Upper lobe of left lung (tissue), 6 donors: ENCODE measurements at regions not wholly inside any gene's neighbourhood (a gene's known extent, or its start where the extent isn't known, plus 50 kb on each side); places are given as distances from the start of the nearest gene placed in this dataset.
A peak's percentile ranks its signal among the peaks of the same experiment; 100 is the strongest.

Experiments
- ATAC-seq, 2 donors: fragments of 200-7000 bp; cut with Tn5 transposase; one replicate each; pipeline ENCODE4 v1.9.1; 2022; ENCODE audit warnings: mild to moderate bottlenecking in 2 of 2, moderate library complexity in 2 of 2; ENCODE audit not compliant: low FRiP score in 2 of 2
- DNase-seq, 2 donors: peaks; one replicate each; pipeline ENCODE4 v3.0.0-alpha.2; 2019 to 2020
- H3K27ac ChIP-seq, 4 donors: fragments of 200-600 bp; sonication (generic); one replicate each; pipeline ENCODE4 v1.5.1; 2016 to 2019
- H3K27me3 ChIP-seq, 4 donors: fragments of 200-600 bp; sonication (generic); one replicate each; pipeline ENCODE4 v1.5.1; 2017 to 2019
- H3K36me3 ChIP-seq, 4 donors: fragments of 200-600 bp; sonication (generic); one replicate each; pipeline ENCODE4 v1.5.1; 2016 to 2019
- H3K4me1 ChIP-seq, 4 donors: fragments of 200-600 bp; sonication (generic); one replicate each; pipeline ENCODE4 v1.5.1; 2018 to 2019
- H3K4me3 ChIP-seq, 4 donors: fragments of 200-600 bp; sonication (generic); one replicate each; pipeline ENCODE4 v1.5.1; 2017 to 2019; ENCODE audit warnings: mild to moderate bottlenecking in 2 of 4, moderate library complexity in 1 of 4
- H3K9me3 ChIP-seq, 4 donors: fragments of 200-600 bp; sonication (generic); one replicate each; pipeline ENCODE4 v1.5.1; 2018 to 2019
- CTCF ChIP-seq, 6 experiments: fragments of 450-650 bp in 4 of 6; fragments of 200-600 bp in 2 of 6; sonication (generic) in 2 of 6; IDR thresholded peaks; one replicate each; pipeline ENCODE4 v1.5.1; 2016 to 2019; ENCODE audit warnings: antibody characterized with exemption in 6 of 6
- EP300 ChIP-seq, 4 donors: sonication (generic); formaldehyde crosslinking; IDR thresholded peaks; one replicate each; pipeline ENCODE4 v1.5.1; 2017; ENCODE audit warnings: antibody characterized with exemption in 4 of 4, control low read depth in 2 of 4
- POLR2A ChIP-seq, 4 donors: fragments of 450-650 bp; IDR thresholded peaks; one replicate each; pipeline ENCODE4 v1.5.1; 2016 to 2017; ENCODE audit warnings: antibody characterized with exemption in 4 of 4, mild to moderate bottlenecking in 2 of 4
- POLR2AphosphoS5 ChIP-seq, 2 donors: sonication (generic); formaldehyde crosslinking; IDR thresholded peaks; one replicate each; pipeline ENCODE4 v1.5.1; 2017; ENCODE audit warnings: antibody characterized with exemption in 2 of 2
- WGBS, 2 donors: methylation state at CpG; one replicate each; pipeline ENCODE4 v1.1.5; 2017 to 2018; 5-methylcytosine and 5-hydroxymethylcytosine counted together
- donor health status: DM: no; HTN: no; CAD: no; lungs with moderate emphysema.
- donor health status: DM: no; HTN: yes; CAD: no; lungs with severe emphysema.

GRCh38 chr22:49655168-49655812, 172.4 kb downstream of the BRD1 start:
- H3K4me3 ChIP-seq, result peak overlapping the region; percentile 4 to 67 (median 66)
- no peaks in the 10 kb centered on the region for H3K9me3 ChIP-seq
- ATAC-seq, result no peak
- H3K36me3 ChIP-seq, result peaks cover 0 to 6% (median 2%) of the 10 kb centered on the region in 4 donors
- H3K27ac ChIP-seq, result peak overlapping the region in 2 of 4 donors; percentile 81 to 85
- no peaks in the 10 kb centered on the region for H3K27me3 ChIP-seq
- H3K4me1 ChIP-seq, result peaks cover 17 to 43% (median 22%) of the 10 kb centered on the region in 4 donors
- 58 to 61% methylated on average over 21 of the region's 29 CpGs for WGBS, 2 donors
- DNase-seq, result peak in 1 of 2 donors; percentile 64
- TF ChIP-seq POLR2AphosphoS5 (IDR thresholded peaks at IDR 0.05) (no peak), POLR2A (IDR thresholded peaks at IDR 0.05) (no peak), CTCF (IDR thresholded peaks at IDR 0.05) (no peak), EP300 (IDR thresholded peaks at IDR 0.05) (no peak)

GRCh38 chr22:49650336-49651241, 177.1 kb downstream of the BRD1 start:
- Histone ChIP-seq H3K27ac (no peak overlapping the region), H3K4me3 (no peak overlapping the region), H3K9me3 (no peaks in the 10 kb centered on the region), H3K27me3 (no peaks in the 10 kb centered on the region), H3K4me1 (peaks cover 0 to 22% (median 7%) of the 10 kb centered on the region in 4 donors), H3K36me3 (peaks cover 0 to 9% (median 3%) of the 10 kb centered on the region in 4 donors)
- ATAC-seq, result no peak
- no peak for DNase-seq
- WGBS, 2 donors, result 79 to 82% methylated on average over 32 of the region's 32 CpGs
- TF ChIP-seq EP300 (IDR thresholded peaks at IDR 0.05), result no peak
- TF ChIP-seq POLR2AphosphoS5 (IDR thresholded peaks at IDR 0.05), result no peak
- TF ChIP-seq POLR2A (IDR thresholded peaks at IDR 0.05), result no peak

- no peak overlapping the region for H3K4me3 ChIP-seq
- DNase-seq, result peak in 1 of 2 donors; percentile 50
- ATAC-seq, result no peak
- H3K27ac ChIP-seq, result no peak overlapping the region
- H3K27me3 ChIP-seq, result no peaks in the 10 kb centered on the region
- H3K4me1 ChIP-seq, result peaks cover 0 to 12% (median 6%) of the 10 kb centered on the region in 4 donors
- no peaks in the 10 kb centered on the region for H3K9me3 ChIP-seq
- 64 to 78% methylated on average over 23 to 28 of the region's 29 CpGs for WGBS, 2 donors
- TF ChIP-seq POLR2A (IDR thresholded peaks at IDR 0.05), result no peak
- no peak for TF ChIP-seq EP300 (IDR thresholded peaks at IDR 0.05)
- no peak for TF ChIP-seq CTCF (IDR thresholded peaks at IDR 0.05)
- no peak for TF ChIP-seq POLR2AphosphoS5 (IDR thresholded peaks at IDR 0.05)
- peaks cover 0 to 9% (median 3%) of the 10 kb centered on the region in 4 donors for H3K36me3 ChIP-seq
These were observed 178.3 kb downstream of the BRD1 start for GRCh38 chr22:49649166-49650068.

- H3K4me3 ChIP-seq, result no peak overlapping the region
- H3K4me1 ChIP-seq, result peaks cover 0 to 6% (median 4%) of the 10 kb centered on the region in 4 donors
- ATAC-seq, result no peak
- DNase-seq, result peak in 1 of 2 donors; percentile 58
- WGBS, 2 donors, result 88 to 93% methylated on average over 3 to 15 of the region's 16 CpGs
- H3K27me3 ChIP-seq, result no peaks in the 10 kb centered on the region
- TF ChIP-seq CTCF (IDR thresholded peaks at IDR 0.05) (no peak), EP300 (IDR thresholded peaks at IDR 0.05) (no peak), POLR2A (IDR thresholded peaks at IDR 0.05) (no peak), POLR2AphosphoS5 (IDR thresholded peaks at IDR 0.05) (no peak)
- no peak overlapping the region for H3K27ac ChIP-seq
- H3K36me3 ChIP-seq, result peaks cover 0 to 9% (median 3%) of the 10 kb centered on the region in 4 donors
- no peaks in the 10 kb centered on the region for H3K9me3 ChIP-seq
These were observed 179.6 kb downstream of the BRD1 start for GRCh38 chr22:49648053-49648452.
